HG02642 (cell line): ENCODE measurements at regions not wholly inside any gene's neighbourhood (a gene's known extent, or its start where the extent isn't known, plus 50 kb on each side); places are given as distances from the start of the nearest gene placed in this dataset.
"Not testable (repeated sequence)": the region's sequence is repeated elsewhere in the genome, so short reads cannot be mapped to it uniquely, and the experiment has no call there.

ENCODE experiments used
- ATAC-seq: cut with Tn5 transposase; IDR thresholded peaks from one replicate; pipeline ENCODE4 v1.9.1; 2021; ENCODE audit warnings: mild to moderate bottlenecking; ENCODE audit not compliant: unreplicated experiment, poor library complexity

GRCh38 chr16:22651111-22651817, 140.6 kb downstream of the NPIPB5 start:
- not testable (repeated sequence) for ATAC-seq

GRCh38 chr16:22652463-22652845, 141.8 kb downstream of the NPIPB5 start:
- no peak for ATAC-seq

GRCh38 chr16:22653876-22654275, 143.2 kb downstream of the NPIPB5 start:
- ATAC-seq: no peak

DNA sequence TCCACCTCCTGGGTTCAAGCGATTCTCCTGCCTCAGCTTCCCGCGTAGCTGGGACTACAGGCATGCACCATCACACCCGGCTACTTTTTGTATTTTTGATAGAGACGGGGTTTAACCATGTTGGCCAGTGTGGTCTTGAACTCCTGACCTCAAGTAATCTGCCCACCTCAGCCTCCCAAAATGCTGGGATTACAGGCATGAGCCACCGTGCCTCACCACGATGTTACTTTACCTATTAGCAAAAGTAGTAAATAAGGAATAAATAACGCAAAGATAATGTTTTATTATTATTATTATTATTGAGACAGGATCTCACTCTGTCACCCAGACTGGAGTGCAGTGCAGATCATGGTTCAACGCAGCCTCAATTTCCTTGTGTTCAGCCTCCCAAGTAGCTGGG, 145.9 kb downstream of the NPIPB5 start:
- not testable (repeated sequence) for ATAC-seq

GRCh38 chr16:22659933-22660332, 149.2 kb downstream of the NPIPB5 start:
- no peak for ATAC-seq

DNA sequence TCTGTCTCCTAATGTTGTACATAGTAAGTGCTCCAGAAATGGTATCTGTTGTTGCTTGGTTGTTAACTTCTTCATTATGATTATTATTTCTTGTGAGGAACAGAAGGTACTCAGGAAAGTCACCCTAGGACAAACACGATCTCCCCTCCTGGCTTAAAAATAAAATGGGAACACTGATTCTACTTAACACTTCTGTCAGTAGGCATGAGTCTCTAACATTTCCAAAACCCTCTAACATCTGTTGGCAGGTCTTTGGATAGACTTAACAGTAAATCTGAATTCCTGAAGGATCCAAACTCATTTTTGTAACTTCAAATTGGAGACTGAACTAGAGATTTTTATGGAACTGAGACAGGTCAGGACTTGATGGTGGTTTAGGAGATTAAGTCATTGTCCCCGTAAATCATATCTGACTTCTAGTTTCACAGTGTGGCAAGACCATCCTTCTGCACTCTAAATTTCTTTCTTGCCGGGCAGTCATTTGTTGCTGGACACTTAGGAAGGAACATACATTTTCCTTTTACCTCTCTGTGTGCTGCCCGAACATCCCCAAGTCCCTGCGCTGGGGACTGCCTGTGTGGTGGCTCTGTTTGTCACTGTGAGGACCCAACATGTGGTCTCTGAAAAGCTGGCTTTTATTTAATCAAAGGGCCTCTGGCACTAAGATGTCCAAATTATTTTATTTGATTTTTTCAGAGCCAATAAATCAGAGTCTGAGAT, 149.9 kb downstream of the NPIPB5 start:
- no peak for ATAC-seq

- ATAC-seq: no peak
Measured at GRCh38 chr16:22661161-22661647, 150.5 kb downstream of the NPIPB5 start.

DNA sequence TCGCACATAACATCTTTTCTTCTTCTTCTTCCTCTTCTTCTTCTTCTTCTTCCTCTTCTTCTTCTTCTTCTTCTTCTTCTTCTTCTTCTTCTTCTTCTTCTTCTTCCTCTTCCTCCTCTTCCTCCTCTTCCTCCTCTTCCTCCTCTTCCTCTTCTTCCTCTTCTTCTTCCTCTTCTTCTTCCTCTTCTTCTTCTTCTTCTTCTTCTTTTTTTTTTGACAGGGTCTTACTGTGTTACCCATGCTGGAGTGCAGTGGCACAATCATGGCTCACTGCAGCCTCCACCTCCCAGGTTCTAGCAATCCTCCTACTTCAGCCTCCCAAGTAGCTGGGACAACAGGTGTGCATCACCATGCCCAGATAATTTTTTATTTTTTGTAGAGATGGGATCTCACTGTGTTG, 151.0 kb upstream of the HS3ST2 start:
- ATAC-seq: not testable (repeated sequence)

GRCh38 chr16:22663389-22664064, 150.4 kb upstream of the HS3ST2 start:
- no peak for ATAC-seq

DNA sequence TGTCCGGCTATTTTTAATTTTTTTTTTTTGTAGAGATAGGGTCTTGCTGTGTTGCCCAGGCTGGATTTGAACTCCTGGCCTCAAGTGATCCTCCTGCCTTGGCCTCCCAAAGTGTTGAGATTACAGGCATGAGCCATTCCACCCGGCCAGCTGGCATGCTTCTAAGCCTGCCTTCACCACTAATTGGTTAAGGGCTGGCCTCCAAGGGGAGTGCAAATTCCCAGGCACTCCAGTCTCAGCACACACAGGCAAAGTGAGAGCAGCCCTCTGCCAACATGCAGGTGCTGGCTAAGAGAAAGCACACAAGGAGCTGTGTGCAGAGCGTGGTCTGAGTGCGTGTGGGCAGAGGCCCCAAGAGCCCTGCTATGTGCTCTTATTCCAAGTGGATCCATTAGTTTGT, 149.8 kb upstream of the HS3ST2 start:
- no peak for ATAC-seq

DNA sequence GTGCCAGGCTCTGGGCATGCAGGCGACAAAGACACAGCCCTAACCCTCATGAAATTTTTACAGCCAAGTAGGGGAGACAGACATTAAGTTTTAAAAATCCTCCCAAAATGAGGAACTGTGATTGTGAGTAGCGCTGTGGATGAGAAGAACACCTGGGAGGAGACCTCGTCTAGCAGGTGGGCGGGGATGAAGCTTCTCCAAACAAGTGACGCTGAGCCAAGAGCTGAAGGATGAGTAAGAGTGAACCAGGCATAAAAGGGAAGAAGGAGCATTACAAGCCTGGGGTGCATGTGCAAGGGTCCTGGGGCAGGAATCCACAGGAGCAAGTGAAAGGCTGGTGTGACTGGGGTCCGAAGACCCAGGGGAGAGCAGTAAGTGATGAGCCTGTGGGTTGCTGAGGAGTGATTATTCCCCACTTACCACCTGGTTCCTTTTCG, 149.4 kb upstream of the HS3ST2 start:
- ATAC-seq: no peak

DNA sequence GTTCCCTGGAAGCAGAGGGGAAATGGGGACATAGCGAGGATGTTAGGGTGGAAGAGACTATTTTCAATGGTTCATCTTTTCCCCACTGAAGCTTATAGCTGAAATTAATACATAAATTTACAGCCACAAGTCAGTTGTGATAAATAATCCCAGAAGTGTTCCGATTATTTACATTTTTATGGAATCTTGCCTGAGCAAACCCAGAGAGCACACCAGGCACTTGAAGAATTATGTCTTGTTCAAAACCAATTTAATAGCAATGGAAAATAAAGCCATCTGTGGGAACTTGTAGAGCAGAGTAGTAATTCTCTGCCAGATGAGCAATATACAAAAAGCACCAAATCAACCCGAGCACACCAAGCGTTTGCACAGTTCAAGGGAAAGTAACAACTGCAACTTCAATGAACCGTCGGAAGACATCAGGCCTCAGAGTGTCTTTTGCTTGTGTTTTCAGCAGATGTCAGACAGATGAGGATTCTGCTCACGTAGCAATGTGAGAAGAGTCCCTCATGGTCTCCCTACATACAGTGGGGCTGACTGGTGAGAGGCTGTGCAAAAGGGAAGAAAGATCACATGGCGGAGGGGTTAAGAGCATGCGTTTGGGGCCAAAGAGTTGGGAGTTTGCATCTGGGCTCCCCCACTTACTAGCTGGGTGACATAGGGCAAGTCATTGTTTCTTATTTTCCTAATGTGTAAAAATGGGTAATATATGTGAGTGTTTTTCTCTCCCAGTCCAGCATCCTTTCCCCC, 148.7 kb upstream of the HS3ST2 start:
- no peak for ATAC-seq

GRCh38 chr16:22665803-22666202, 148.2 kb upstream of the HS3ST2 start:
- ATAC-seq: no peak

DNA sequence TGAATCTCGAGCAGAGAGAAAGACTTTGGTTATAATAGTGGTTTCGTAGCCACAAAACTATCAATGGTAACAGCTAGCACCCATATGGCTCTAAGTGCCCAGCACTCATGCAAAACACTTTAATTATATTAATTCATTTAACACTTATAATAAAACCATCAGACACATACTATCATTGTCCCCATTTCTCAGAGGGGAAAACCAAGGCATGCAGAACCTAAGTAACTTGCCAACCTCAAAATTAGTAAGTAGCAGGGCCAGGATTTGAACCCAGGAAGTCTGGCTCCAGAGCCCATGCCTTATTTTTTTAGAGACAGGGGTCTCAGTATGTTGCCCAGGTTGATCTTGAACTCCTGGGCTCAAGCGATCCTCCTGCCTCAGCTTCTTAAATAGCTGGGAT, 145.6 kb upstream of the HS3ST2 start:
- no peak for ATAC-seq

GRCh38 chr16:22670044-22670536, 143.9 kb upstream of the HS3ST2 start:
- ATAC-seq: no peak

DNA sequence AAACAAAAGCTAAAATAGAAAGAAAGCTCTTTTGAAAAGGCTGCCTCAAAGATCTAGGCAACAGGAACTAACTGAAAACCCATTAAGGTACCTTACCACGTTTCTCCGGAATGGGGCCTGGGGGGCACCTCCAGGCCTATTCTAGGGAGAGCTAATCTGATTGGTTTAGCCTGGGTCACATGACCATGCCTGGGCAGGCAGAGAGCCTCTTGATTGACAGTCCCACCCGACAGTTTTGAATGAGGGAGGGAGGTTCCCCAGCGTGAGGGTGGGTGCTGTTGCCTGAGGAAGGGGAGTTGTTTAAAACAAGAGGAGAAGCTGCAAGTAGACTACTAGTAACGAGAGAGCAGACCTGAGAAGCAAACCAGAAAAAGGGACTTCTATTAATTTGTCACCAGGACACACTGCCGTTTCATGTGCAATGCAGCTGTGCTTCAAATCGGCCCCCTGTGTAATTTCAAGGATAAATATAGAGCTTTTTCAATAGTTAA, 143.4 kb upstream of the HS3ST2 start:
- ATAC-seq: no peak

GRCh38 chr16:22671301-22672076, 142.5 kb upstream of the HS3ST2 start:
- ATAC-seq: no peak

DNA sequence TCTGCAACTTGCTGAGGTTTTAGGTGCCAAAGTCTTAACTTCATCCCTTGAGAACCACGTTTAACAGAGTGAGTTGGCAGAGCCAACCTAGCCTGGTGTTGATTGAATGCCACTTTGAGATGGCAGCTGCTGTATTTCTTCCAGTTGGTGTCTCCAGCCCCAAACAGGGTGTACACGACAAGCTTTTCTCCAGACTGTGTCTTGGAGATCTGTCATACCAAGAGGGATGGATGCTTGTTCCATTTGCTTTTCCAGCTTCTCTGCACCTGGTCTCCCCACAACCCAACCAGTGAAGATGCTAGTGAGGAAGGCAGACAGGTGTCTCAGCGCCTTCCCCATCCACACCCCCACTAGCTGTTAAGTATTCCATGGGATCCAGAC, 141.1 kb upstream of the HS3ST2 start:
- no peak for ATAC-seq

GRCh38 chr16:22673421-22673831, 140.5 kb upstream of the HS3ST2 start:
- ATAC-seq: no peak

GRCh38 chr16:22674832-22675191, 139.2 kb upstream of the HS3ST2 start:
- ATAC-seq: no peak
